ENCODE measurements at regions not wholly inside any gene's neighbourhood (a gene's known extent, or its start where the extent isn't known, plus 50 kb on each side); places are given as distances from the start of the nearest gene placed in this dataset.

- no peaks in the 10 kb centered on the region for H3K27me3 ChIP-seq (ENCODE audit: control insufficient read depth, insufficient read depth, low read length)
- no peak overlapping the region for H3K9ac ChIP-seq (ENCODE audit: insufficient read depth, low read length)
- H3K36me3 ChIP-seq (ENCODE audit: control insufficient read depth, insufficient read depth, low read length), result no peaks in the 10 kb centered on the region
- no peak overlapping the region for H3K4me3 ChIP-seq (replicated peaks in 1 of 4; ENCODE audit: control extremely low read depth in 1 of 4, insufficient read depth in 1 of 4, low read depth in 3 of 4, low read length in 4 of 4)
- TF ChIP-seq CTCF (conservative IDR thresholded peaks at IDR 0.05 in 1 of 2, IDR thresholded peaks at IDR 0.05 in 1 of 2; ENCODE audit: low read depth in 1 of 2, low read length in 2 of 2) (no peak), EZH2 (IDR thresholded peaks at IDR 0.05; ENCODE audit: low read length, missing control alignments) (no peak)
- peaks cover 26% of the 10 kb centered on the region for H3K4me1 ChIP-seq (ENCODE audit: control insufficient read depth, extremely low read depth, insufficient read depth, low read length)
- no peak overlapping the region for H3K27ac ChIP-seq (ENCODE audit: insufficient read depth, low read length)
- no peaks in the 10 kb centered on the region for H3K79me2 ChIP-seq (ENCODE audit: control insufficient read depth, insufficient read depth, low read length)
- no peak for DNase-seq (ENCODE audit: low read depth in 2 of 2)
- H4K20me1 ChIP-seq (ENCODE audit: control insufficient read depth, extremely low read depth, insufficient read depth, low read length), result no peaks in the 10 kb centered on the region
- H3K9me3 ChIP-seq (ENCODE audit: control insufficient read depth, insufficient read depth, low read depth, low read length), result no peaks in the 10 kb centered on the region
- no peak overlapping the region for H2AFZ ChIP-seq (ENCODE audit: low read length)
- no peak overlapping the region for H3K4me2 ChIP-seq (ENCODE audit: extremely low read depth, insufficient read depth, low read length)
These were observed 147.6 kb downstream of the KLF13 start for GRCh38 chr15:31474059-31474868.

GRCh38 chr15:31476236-31476810, 149.7 kb downstream of the KLF13 start:
- Histone ChIP-seq H2AFZ (ENCODE audit: low read length) (no peak overlapping the region), H3K4me1 (ENCODE audit: control insufficient read depth, extremely low read depth, insufficient read depth, low read length) (peaks cover 22% of the 10 kb centered on the region), H3K4me3 (replicated peaks in 1 of 4; ENCODE audit: control extremely low read depth in 1 of 4, insufficient read depth in 1 of 4, low read depth in 3 of 4, low read length in 4 of 4) (no peak overlapping the region), H3K9ac (ENCODE audit: insufficient read depth, low read length) (no peak overlapping the region), H3K36me3 (ENCODE audit: control insufficient read depth, insufficient read depth, low read length) (no peaks in the 10 kb centered on the region), H4K20me1 (ENCODE audit: control insufficient read depth, extremely low read depth, insufficient read depth, low read length) (no peaks in the 10 kb centered on the region), H3K79me2 (ENCODE audit: control insufficient read depth, insufficient read depth, low read length) (no peaks in the 10 kb centered on the region), H3K27me3 (ENCODE audit: control insufficient read depth, insufficient read depth, low read length) (peaks cover 3% of the 10 kb centered on the region), H3K4me2 (ENCODE audit: extremely low read depth, insufficient read depth, low read length) (no peak overlapping the region), H3K9me3 (ENCODE audit: control insufficient read depth, insufficient read depth, low read depth, low read length) (no peaks in the 10 kb centered on the region), H3K27ac (ENCODE audit: insufficient read depth, low read length) (no peak overlapping the region)
- TF ChIP-seq EZH2 (IDR thresholded peaks at IDR 0.05; ENCODE audit: low read length, missing control alignments) (no peak), CTCF (conservative IDR thresholded peaks at IDR 0.05 in 1 of 2, IDR thresholded peaks at IDR 0.05 in 1 of 2; ENCODE audit: low read depth in 1 of 2, low read length in 2 of 2) (no peak)
- no peak for DNase-seq (ENCODE audit: low read depth in 2 of 2)

- no peak overlapping the region for H3K27ac ChIP-seq (ENCODE audit: insufficient read depth, low read length)
- H3K4me3 ChIP-seq (replicated peaks in 1 of 4; ENCODE audit: control extremely low read depth in 1 of 4, insufficient read depth in 1 of 4, low read depth in 3 of 4, low read length in 4 of 4), result no peak overlapping the region
- DNase-seq (ENCODE audit: low read depth in 2 of 2), result no peak
- H2AFZ ChIP-seq (ENCODE audit: low read length), result no peak overlapping the region
- no peak overlapping the region for H3K4me2 ChIP-seq (ENCODE audit: extremely low read depth, insufficient read depth, low read length)
- no peaks in the 10 kb centered on the region for H3K9me3 ChIP-seq (ENCODE audit: control insufficient read depth, insufficient read depth, low read depth, low read length)
- H4K20me1 ChIP-seq (ENCODE audit: control insufficient read depth, extremely low read depth, insufficient read depth, low read length), result no peaks in the 10 kb centered on the region
- no peak for TF ChIP-seq CTCF (conservative IDR thresholded peaks at IDR 0.05 in 1 of 2, IDR thresholded peaks at IDR 0.05 in 1 of 2; ENCODE audit: low read depth in 1 of 2, low read length in 2 of 2)
- peaks cover 18% of the 10 kb centered on the region for H3K4me1 ChIP-seq (ENCODE audit: control insufficient read depth, extremely low read depth, insufficient read depth, low read length)
- no peak overlapping the region for H3K9ac ChIP-seq (ENCODE audit: insufficient read depth, low read length)
- peaks cover 5% of the 10 kb centered on the region for H3K27me3 ChIP-seq (ENCODE audit: control insufficient read depth, insufficient read depth, low read length)
- H3K36me3 ChIP-seq (ENCODE audit: control insufficient read depth, insufficient read depth, low read length), result no peaks in the 10 kb centered on the region
- H3K79me2 ChIP-seq (ENCODE audit: control insufficient read depth, insufficient read depth, low read length), result no peaks in the 10 kb centered on the region
These were observed 150.2 kb downstream of the KLF13 start for GRCh38 chr15:31476866-31477265.
